ENCODE measurements at regions not wholly inside any gene's neighbourhood (a gene's known extent, or its start where the extent isn't known, plus 50 kb on each side); places are given as distances from the start of the nearest gene placed in this dataset.

GRCh38 chr13:34701919-34702318, 240.2 kb upstream of the NBEA start:
- in situ Hi-C loops (cut with MboI; ENCODE audit: low sequenced_read_pairs) (no loop called here), intact Hi-C loops (cut with micrococcal nuclease) (no loop called here)
- POLR2A ChIA-PET (ENCODE audit: unreplicated experiment), result no interaction called here

More at GRCh38 chr13:34701919-34702318, 240.2 kb upstream of the NBEA start:
- Histone ChIP-seq H4K91ac (ENCODE audit: insufficient read depth, low read depth, low read length) (no peak overlapping the region), H3K4me2 (ENCODE audit: low read depth, low read length) (no peak overlapping the region), H2BK20ac (ENCODE audit: low read depth, low read length) (no peak overlapping the region), H2AK9ac (replicated peaks; ENCODE audit: low read depth, low read length, poor library complexity) (no peak overlapping the region), H3K9me3 (ENCODE audit: control insufficient read depth, insufficient read depth, low read length) (no peaks in the 10 kb centered on the region; the same call in 1 of the 2 replicates), H2AFZ (replicated peaks; ENCODE audit: low read length, poor library complexity) (no peak overlapping the region), H3K56ac (ENCODE audit: extremely low read depth, insufficient read depth, low read length) (no peak overlapping the region), H3K18ac (ENCODE audit: low read depth, low read length) (no peak overlapping the region), H3K23ac (ENCODE audit: low read depth, low read length) (no peak overlapping the region), H3K79me1 (ENCODE audit: low read depth in 1 of 2, low read length in 2 of 2) (no peaks in the 10 kb centered on the region), H3K4me1 (ENCODE audit: control insufficient read depth, insufficient read depth, low read length) (no peaks in the 10 kb centered on the region), H2AK5ac (ENCODE audit: low read depth, low read length) (no peak overlapping the region), H3K14ac (replicated peaks; ENCODE audit: low read depth, low read length) (no peak overlapping the region), H4K8ac (ENCODE audit: low read depth in 2 of 2, low read length in 2 of 2) (no peak overlapping the region), H2BK5ac (ENCODE audit: low read depth, low read length, poor library complexity, severe bottlenecking) (no peak overlapping the region), H4K5ac (ENCODE audit: low read depth, low read length) (no peak overlapping the region), H3K27me3 (ENCODE audit: control insufficient read depth, insufficient read depth, low read length) (no peaks in the 10 kb centered on the region), H4K20me1 (ENCODE audit: insufficient read depth, low read length) (no peaks in the 10 kb centered on the region), H3K9me1 (ENCODE audit: insufficient read depth, low read length) (no peaks in the 10 kb centered on the region), H2BK15ac (ENCODE audit: low read depth, low read length) (no peak overlapping the region), H3K36me3 (ENCODE audit: control insufficient read depth, insufficient read depth, low read length) (no peaks in the 10 kb centered on the region), H2BK120ac (ENCODE audit: low read depth, low read length) (no peak overlapping the region), H3K27ac (ENCODE audit: insufficient read depth, low read length) (no peak overlapping the region), H3K9ac (ENCODE audit: low read depth, low read length) (no peak overlapping the region), H3K4ac (ENCODE audit: low read depth, low read length) (no peak overlapping the region), H3K4me3 (ENCODE audit: insufficient read depth, low read depth, low read length) (no peak overlapping the region)
- BruUV-seq (replicated peaks), result no TSS peak
- CTCF ChIA-PET, result no interaction called here
- WGBS, 2 experiments (ENCODE audit: extremely low coverage in 2 of 2, insufficient read length in 1 of 2), result no CpG with 5 or more reads among the region's 4 CpGs
- ATAC-seq (ENCODE audit: low read depth) (no peak), DNase-seq (no peak)
- dilution Hi-C loops (cut with HindIII; ENCODE audit: low sequenced_read_pairs, unreplicated experiment), result no loop called here
- TF ChIP-seq FOS (IDR thresholded peaks at IDR 0.05; ENCODE audit: low read depth, low read length) (no peak), MXI1 (IDR thresholded peaks at IDR 0.05; ENCODE audit: borderline replicate concordance, low read depth, low read length) (no peak), USF2 (IDR thresholded peaks at IDR 0.05; ENCODE audit: low read depth, low read length) (no peak), CEBPB (IDR thresholded peaks at IDR 0.05; ENCODE audit: low read depth, low read length) (no peak), MAFK (IDR thresholded peaks at IDR 0.05; ENCODE audit: low read depth, low read length) (no peak), POLR2A (IDR thresholded peaks at IDR 0.05; ENCODE audit: low read depth, low read length) (no peak), ELK1 (IDR thresholded peaks at IDR 0.05; ENCODE audit: borderline replicate concordance, low read depth, low read length) (no peak), MAZ (IDR thresholded peaks at IDR 0.05; ENCODE audit: borderline replicate concordance, low read depth, low read length) (no peak), CTCF (conservative IDR thresholded peaks at IDR 0.05; ENCODE audit: low read depth, low read length) (no peak), CHD1 (IDR thresholded peaks at IDR 0.05; ENCODE audit: low read depth, low read length) (no peak), SMC3 (IDR thresholded peaks at IDR 0.05; ENCODE audit: low read depth, low read length) (no peak), RAD21 (IDR thresholded peaks at IDR 0.05; ENCODE audit: low read length) (no peak)

Measured in IMR-90 (cell line).